SHP77 (cell line): ENCODE measurements at regions not wholly inside any gene's neighbourhood (a gene's known extent, or its start where the extent isn't known, plus 50 kb on each side); places are given as distances from the start of the nearest gene placed in this dataset.

Experiments
- DNase-seq, 2 experiments: peaks; one replicate each; lab custom pipeline; 2025; lab: John Stamatoyannopoulos, UW

DNA sequence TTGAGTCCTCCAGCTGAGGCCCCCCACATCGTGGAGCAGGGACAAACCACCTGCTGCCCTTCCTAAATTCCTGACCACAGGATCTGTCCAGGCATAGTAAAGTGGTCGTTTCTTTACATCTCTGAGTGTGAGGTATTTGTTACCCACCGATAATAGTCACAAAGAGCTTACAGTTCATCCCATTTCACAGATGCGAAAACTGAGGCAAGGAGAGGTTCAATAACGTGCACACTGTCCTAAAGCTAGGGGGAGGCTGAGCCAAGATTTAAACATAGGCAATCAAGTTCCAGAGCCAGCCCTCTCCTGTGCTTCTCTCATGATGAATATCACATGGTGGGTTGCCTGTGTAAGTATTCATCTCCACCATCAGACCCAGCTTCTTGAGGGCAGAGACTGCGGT is 135.4 kb downstream of the CCT6B start:
- DNase-seq = no peak

GRCh38 chr17:34825102-34825501 is 136.2 kb downstream of the CCT6B start:
- no peak for DNase-seq

DNA sequence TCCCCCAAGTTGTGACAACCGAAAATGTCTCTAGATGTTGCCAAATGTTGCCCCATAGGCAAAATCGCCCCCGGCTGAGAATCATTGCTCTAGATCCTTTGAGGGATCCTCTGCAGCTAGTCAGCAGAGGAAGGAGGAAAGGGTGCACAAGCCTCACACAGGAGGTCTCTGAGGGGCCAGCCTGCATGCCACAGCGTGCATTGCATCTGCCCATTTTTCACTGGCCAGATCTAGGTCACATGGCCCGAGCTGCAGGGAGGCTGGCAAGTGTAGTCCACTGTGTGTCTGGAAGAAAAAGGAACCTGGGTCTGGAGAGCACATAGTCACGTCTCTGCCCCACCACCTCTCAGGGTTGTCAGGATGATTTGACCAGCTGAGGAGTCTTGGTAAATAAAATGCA is 138.2 kb downstream of the CCT6B start:
- no peak for DNase-seq

DNA sequence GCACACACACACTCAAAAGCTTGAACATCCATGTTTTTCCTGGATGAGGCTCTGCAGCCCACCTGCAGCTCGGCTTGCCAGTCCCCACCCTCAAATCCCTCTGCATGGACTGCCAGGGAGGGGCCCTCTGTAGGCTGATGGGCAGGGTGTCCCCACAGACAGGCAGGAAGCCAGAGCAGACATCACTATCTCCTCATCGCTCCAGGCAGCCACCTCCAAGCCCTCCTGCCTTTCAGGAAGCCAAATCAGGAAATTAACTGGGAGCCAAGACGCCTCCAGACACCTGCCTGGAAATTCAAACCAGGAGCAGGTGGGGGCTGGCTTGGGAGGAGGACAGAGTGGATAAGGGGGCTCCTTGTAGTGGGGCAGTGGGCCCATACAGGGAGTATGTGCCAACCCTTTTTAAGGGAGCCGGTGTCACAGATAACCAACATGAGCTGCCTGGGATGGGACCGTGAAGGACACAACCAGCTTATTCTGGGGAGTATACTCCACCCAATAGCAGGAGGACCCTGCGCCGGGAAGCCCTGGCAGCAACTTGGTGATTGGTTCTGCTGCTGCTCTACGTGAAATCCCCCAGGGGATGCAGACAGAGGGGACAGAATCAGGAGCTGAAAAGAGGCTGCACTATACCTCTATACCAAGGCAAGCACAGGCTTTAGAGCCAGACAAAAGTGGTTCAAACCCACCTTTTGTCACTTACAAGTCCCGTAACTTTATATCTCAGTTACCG is 139.1 kb downstream of the CCT6B start:
- no peak for DNase-seq

DNA sequence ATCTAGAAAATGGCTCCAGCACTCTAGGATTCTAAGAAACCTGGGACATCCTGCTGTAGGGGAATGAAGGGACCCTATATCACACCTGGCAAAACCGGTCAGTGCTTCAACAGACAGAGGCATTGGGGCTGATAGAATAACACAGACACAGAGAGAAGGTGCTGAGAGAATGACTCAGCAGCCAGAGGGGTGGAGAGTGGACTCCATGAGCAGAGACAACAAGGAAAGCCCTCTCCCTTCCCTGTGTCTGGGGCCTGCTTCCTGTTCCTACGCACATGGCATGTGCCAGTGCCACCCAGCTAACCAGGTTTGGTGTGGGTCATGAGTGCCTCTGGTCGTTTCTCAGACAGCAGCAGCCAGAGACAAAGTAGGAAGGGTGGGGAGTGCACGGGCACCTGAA is 140.3 kb downstream of the CCT6B start:
- no peak for DNase-seq

DNA sequence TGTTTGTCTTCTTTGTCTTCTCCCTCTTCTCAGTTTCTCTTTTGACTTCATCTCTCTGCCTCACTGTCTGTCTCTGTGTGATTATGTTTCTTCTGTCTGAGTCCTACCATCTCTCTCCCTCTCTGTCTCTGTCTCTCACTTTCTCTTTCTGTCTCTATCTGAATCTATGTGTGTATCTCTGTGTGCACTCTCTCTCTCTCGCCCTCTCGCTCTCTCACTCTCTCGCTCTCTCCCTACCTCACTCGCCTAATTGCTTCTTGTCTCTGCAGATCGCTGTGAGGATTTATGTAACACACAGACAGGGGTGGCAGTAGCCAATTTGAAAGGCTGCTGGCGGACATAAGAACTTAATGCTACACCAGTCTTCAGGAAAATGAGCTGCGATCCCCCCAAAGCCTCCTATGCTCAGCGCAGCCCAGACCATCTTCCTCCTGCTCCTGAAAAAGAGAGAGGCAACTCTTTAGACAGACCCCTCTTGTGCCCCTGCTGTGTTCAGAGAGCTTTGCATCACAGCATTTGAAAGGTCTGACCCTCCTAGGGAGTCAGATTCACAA is 140.9 kb downstream of the CCT6B start:
- no peak for DNase-seq

GRCh38 chr17:34817252-34818035 is 143.8 kb downstream of the CCT6B start:
- no peak for DNase-seq

DNA sequence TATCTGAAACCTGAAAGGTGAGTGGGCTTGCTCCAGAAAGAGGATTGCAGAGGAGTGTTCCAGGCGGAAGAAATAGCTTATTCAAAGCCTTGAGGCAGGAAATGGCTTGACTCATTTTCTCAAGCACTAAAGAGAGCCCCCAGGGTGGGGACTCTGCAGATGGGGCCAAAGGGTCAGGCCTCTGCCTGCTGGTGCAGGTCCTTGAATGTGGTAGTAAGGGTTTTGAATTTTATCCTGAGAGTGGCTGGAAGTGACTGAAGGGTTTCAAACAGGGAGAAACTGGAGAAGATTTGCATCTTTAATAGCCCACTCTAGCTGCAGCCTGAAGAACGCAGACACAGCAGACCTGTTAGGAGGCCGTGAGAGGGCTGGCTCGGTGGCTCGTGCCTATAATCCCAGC is 144.4 kb downstream of the CCT6B start:
- DNase-seq = no peak

GRCh38 chr17:34813290-34813689 is 148.0 kb downstream of the CCT6B start:
- no peak for DNase-seq

GRCh38 chr17:34811561-34811960 is 149.7 kb downstream of the CCT6B start:
- no peak for DNase-seq

DNA sequence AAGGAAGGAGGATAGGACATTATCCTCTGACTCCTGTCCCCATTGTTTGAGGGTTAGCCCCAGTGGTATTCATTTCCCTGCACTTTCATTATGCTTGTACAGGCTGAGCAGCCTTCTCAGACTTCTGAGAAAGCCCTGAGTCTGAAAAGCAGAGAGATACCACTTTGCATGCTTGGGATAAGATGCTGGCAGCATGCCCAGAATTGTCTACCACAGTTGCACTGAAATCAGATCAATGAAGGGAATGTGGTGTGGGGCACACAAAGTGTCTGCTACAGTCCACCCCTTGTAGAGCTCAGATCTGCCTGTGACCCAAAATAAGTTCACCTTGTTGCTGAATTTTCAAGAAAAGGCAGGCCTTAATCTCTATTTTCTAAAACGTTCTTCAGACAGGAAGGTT is 160.6 kb downstream of the CCT6B start:
- no peak for DNase-seq

DNA sequence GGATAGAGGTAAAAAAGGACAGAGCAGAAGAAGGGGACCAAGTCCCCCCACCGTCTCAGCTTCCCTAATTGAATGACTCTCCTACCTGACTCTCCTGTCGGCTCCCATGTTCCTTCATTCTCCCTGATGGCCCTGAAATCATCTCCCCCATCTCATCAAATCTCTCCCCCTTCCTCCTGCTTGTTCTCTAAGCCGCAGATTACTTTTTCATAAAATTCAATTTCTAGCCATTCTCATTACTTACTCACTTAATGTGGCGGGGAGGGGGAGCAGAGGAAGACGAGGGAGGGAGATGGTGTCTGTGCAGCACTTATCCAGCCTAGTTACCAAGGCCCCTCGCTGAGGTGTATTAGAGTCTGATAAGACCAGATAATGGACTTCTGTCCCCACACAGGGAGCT is 161.5 kb downstream of the CCT6B start:
- no peak for DNase-seq

DNA sequence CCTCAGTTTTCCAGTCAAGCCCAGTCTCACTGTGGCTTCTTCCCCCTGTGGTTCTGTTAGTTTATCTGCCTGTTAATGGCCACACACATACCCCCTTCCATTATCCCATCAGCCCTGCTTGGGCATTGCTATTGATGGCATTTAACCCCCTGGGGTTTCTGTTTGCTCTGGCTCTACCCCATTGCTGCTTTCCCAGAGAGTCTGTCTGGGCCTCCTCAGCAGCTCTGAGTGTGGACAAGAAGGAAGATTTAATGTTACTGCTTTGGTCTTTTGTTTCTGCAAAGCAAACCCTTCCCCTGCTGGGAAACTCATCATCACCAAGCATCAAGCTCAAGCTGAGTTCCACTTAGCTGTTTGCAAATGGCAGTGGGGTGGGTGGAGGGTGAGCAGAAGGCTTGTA is 162.7 kb downstream of the CCT6B start:
- no peak for DNase-seq

DNA sequence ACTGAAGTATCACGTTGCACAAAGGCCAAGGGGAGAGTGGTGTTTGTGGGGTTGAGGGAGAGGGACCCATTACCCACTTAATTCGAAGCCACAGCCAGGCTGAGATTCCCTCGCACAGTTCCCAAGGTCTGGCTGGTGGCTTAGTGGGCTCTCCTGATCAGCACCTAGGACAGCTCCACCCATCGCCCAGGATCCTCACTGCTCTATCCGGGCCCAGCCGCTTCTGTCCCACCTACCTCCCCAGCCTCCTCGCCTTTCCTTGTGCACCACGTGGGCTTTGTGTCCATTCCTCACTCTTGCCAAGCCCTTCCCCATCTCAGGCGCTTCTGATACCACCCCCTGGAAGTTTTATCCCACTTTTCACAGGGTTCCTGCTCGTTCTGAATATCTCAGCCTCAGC is 163.5 kb downstream of the CCT6B start:
- no peak for DNase-seq

- DNase-seq = no peak
Observed at GRCh38 chr17:34793231-34793908, 167.9 kb downstream of the CCT6B start.

DNA sequence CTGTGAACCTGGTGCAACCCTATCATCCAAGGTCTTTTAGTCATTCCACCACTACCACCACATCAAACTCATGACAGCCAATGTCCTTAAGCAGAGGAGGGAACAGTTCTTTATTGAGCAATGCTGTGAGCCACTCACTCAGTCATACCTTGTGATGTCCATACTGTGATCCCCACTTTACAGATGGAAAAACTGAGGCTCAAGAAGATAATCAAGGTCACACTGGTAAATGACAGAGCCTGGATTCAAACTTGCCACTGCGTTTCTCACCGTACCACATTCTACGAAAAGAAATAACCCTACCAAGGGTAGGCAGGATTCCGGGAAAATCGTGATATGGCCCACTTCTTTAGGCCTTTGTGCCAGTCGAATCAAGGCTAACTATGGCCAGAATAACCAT is 172.6 kb downstream of the CCT6B start:
- no peak for DNase-seq

DNA sequence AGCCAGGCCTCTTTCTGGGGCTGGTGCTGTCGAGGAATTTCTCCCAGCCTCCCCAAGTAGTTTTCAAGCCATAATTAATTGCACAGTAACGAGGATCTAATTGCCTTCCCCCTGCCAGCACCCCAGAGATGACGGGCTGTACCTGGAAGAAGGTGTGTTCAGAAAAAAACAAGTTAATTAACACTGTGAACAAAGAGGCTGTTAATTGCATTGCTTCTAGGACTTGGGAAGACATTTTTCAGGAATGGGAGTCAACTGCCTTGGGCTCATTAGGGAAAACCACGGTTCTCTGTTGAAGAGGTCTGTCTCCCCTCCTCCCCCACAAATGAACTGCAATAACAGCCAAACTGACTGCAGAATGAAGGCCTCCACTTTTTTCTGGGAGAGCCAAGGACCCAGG is 176.7 kb downstream of the CCT6B start:
- no peak for DNase-seq

DNA sequence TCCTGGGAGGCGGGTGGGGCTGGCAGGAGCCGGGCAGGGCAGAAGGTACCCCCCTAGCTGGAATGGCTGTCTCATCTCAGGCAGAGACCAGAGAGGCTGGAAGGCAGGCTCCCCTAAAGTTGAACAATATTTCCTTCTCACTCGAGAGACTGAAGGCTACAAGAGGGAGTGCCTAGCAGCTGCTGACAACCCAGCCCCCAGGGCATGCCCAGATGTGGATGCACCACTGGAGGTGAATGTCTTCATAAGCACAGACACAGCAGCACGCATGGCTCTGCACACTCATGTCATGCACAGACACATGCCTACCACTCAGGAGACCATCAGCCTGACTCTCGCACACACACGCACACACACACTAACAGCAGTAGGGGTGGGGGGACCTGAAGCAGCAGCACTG is 179.0 kb downstream of the CCT6B start:
- DNase-seq = no peak

DNA sequence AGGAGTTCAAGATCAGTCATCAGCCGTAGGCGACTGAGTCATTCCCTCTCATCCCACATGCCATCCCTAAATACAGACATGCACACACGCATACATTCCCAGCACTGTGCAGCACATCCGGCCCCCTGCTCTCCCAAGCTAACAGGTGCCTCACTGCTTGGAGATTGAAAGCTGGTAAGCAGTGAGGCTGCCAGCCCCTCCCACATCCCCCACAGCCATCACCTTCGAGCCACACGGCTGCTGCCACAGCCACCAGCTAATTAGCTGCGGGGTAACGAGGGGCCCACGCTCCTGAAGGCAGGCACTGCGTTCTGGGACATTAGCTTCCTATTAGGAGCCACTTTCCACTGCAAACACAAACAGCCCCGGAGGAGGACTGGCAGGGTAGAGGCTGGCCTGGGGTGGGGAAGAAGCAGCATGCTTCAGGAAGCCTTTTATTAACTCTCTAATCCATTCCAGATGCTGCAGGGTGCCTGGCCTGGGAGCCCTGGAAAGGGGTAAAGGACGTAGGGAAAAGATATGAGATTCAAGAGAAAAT is 179.6 kb downstream of the CCT6B start:
- DNase-seq = no peak

DNA sequence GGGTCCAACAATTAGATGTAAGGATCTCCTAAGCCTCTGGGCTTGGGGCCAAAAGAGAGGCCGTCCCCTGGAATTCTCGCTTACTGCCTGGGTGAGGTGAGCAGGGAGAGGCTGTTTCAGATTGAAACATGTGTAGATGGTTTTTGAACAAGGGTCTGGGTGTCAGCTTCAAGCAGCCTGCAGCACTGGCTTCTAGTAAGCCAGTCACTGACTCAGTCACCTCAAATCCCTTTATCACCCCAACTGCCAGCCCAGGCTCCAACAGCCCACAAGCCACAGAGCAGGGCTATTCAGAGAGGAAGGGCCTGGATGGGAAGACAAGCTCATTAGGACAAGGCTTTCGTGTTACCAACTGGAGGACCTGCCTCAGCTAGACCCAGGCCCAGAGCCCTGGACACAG is 180.2 kb downstream of the CCT6B start:
- DNase-seq = no peak

GRCh38 chr17:34780438-34780837 is 180.8 kb downstream of the CCT6B start:
- DNase-seq = no peak
